HG03103 (cell line): ENCODE measurements at regions not wholly inside any gene's neighbourhood (a gene's known extent, or its start where the extent isn't known, plus 50 kb on each side); places are given as distances from the start of the nearest gene placed in this dataset.
"Not testable (repeated sequence)": the region's sequence is repeated elsewhere in the genome, so short reads cannot be mapped to it uniquely, and the experiment has no call there.

ENCODE experiments used
- ATAC-seq: cut with Tn5 transposase; IDR thresholded peaks from one replicate; pipeline ENCODE4 v1.9.1; 2021; ENCODE audit warnings: low read depth; ENCODE audit not compliant: unreplicated experiment

- no peak for ATAC-seq
Observed at GRCh38 chr2:223457301-223457700, 144.9 kb downstream of the SCG2 start.

GRCh38 chr2:223459328-223459939 lies 142.7 kb downstream of the SCG2 start:
- no peak for ATAC-seq

- ATAC-seq = no peak
Observed at GRCh38 chr2:223460209-223460608, 142.0 kb downstream of the SCG2 start.

GRCh38 chr2:223460774-223461211 lies 141.4 kb downstream of the SCG2 start:
- no peak for ATAC-seq

- ATAC-seq = no peak
Observed at GRCh38 chr2:223464071-223464470, 138.1 kb downstream of the SCG2 start.

GRCh38 chr2:223465793-223466192 lies 136.4 kb downstream of the SCG2 start:
- ATAC-seq = no peak

- no peak for ATAC-seq
Observed at GRCh38 chr2:223467196-223467595, 135.0 kb downstream of the SCG2 start.

- ATAC-seq = no peak
Observed at GRCh38 chr2:223469270-223470046, 132.7 kb downstream of the SCG2 start.

- no peak for ATAC-seq
Observed at GRCh38 chr2:223470602-223471001, 131.6 kb downstream of the SCG2 start.

GRCh38 chr2:223472771-223473170 lies 129.4 kb downstream of the SCG2 start:
- ATAC-seq = no peak

GRCh38 chr2:223474893-223475292 lies 127.3 kb downstream of the SCG2 start:
- no peak for ATAC-seq

- no peak for ATAC-seq
Observed at GRCh38 chr2:223475901-223476300, 126.3 kb downstream of the SCG2 start.

GRCh38 chr2:223477318-223477717 lies 124.8 kb downstream of the SCG2 start:
- ATAC-seq = no peak

GRCh38 chr2:223481486-223481885 lies 120.7 kb downstream of the SCG2 start:
- no peak for ATAC-seq

- ATAC-seq = no peak
Observed at GRCh38 chr2:223486751-223487150, 115.4 kb downstream of the SCG2 start.

- ATAC-seq = no peak
Observed at GRCh38 chr2:223487214-223487846, 114.8 kb downstream of the SCG2 start.

- no peak for ATAC-seq
Observed at GRCh38 chr2:223488814-223489213, 113.3 kb downstream of the SCG2 start.

GRCh38 chr2:223494496-223494895 lies 107.7 kb downstream of the SCG2 start:
- ATAC-seq = no peak

GRCh38 chr2:223494942-223495341 lies 107.2 kb downstream of the SCG2 start:
- ATAC-seq = no peak

GRCh38 chr2:223496853-223497252 lies 105.3 kb downstream of the SCG2 start:
- ATAC-seq = not testable (repeated sequence)

GRCh38 chr2:223500709-223501108 lies 101.5 kb downstream of the SCG2 start:
- no peak for ATAC-seq

GRCh38 chr2:223501641-223502040 lies 100.5 kb downstream of the SCG2 start:
- no peak for ATAC-seq
